ENCODE measurements at regions not wholly inside any gene's neighbourhood (a gene's known extent, or its start where the extent isn't known, plus 50 kb on each side); places are given as distances from the start of the nearest gene placed in this dataset.

GRCh38 chr4:123524958-123525628 is 128.5 kb downstream of the SPRY1 start:
- TF ChIP-seq CTCF (IDR thresholded peaks at IDR 0.05): no peak
- Histone ChIP-seq H3K27me3 (no peaks in the 10 kb centered on the region), H3K4me1 (no peaks in the 10 kb centered on the region), H3K9me3 (no peaks in the 10 kb centered on the region), H3K4me3 (no peak overlapping the region), H3K27ac (no peak overlapping the region), H3K36me3 (no peaks in the 10 kb centered on the region)
- no peak for DNase-seq
- ATAC-seq: peak; percentile 92
- intact Hi-C loops (cut with DNase I): no loop called here

- H3K9me3 ChIP-seq: no peaks in the 10 kb centered on the region
- TF ChIP-seq CTCF (IDR thresholded peaks at IDR 0.05): no peak
These were observed 129.9 kb downstream of the SPRY1 start for GRCh38 chr4:123526511-123526910.

GRCh38 chr4:123528501-123529277 is 132.1 kb downstream of the SPRY1 start:
- Histone ChIP-seq H3K4me1 (no peaks in the 10 kb centered on the region), H3K27me3 (no peaks in the 10 kb centered on the region), H3K9me3 (no peaks in the 10 kb centered on the region), H3K27ac (no peak overlapping the region), H3K4me3 (no peak overlapping the region), H3K36me3 (no peaks in the 10 kb centered on the region)
- no peak for DNase-seq
- intact Hi-C loops (cut with DNase I): no loop called here
- ATAC-seq: no peak
- TF ChIP-seq CTCF (IDR thresholded peaks at IDR 0.05): no peak

More at GRCh38 chr4:123526511-123526910, 129.9 kb downstream of the SPRY1 start:
- Histone ChIP-seq H3K27me3 (no peaks in the 10 kb centered on the region), H3K4me3 (no peak overlapping the region), H3K27ac (no peak overlapping the region), H3K36me3 (no peaks in the 10 kb centered on the region), H3K4me1 (no peaks in the 10 kb centered on the region)
- ATAC-seq (peak; percentile 24), DNase-seq (no peak)
- intact Hi-C loops (cut with DNase I): no loop called here

GRCh38 chr4:123529278-123529568 is 132.6 kb downstream of the SPRY1 start:
- no peaks in the 10 kb centered on the region for H3K27me3 ChIP-seq
- H3K9me3 ChIP-seq: no peaks in the 10 kb centered on the region
- TF ChIP-seq CTCF (IDR thresholded peaks at IDR 0.05): no peak
- H3K4me1 ChIP-seq: no peaks in the 10 kb centered on the region
- no peak for ATAC-seq
- intact Hi-C loops (cut with DNase I): no loop called here
- DNase-seq: no peak
- H3K36me3 ChIP-seq: no peaks in the 10 kb centered on the region
- H3K4me3 ChIP-seq: no peak overlapping the region
- H3K27ac ChIP-seq: no peak overlapping the region

- intact Hi-C loops (cut with DNase I): no loop called here
These were observed 133.8 kb downstream of the SPRY1 start for GRCh38 chr4:123530357-123530756.

More at GRCh38 chr4:123530357-123530756, 133.8 kb downstream of the SPRY1 start:
- ATAC-seq: no peak
- H3K9me3 ChIP-seq: no peaks in the 10 kb centered on the region
- no peaks in the 10 kb centered on the region for H3K27me3 ChIP-seq
- no peak for TF ChIP-seq CTCF (IDR thresholded peaks at IDR 0.05)
- DNase-seq: no peak
- no peaks in the 10 kb centered on the region for H3K36me3 ChIP-seq
- H3K27ac ChIP-seq: no peak overlapping the region
- no peak overlapping the region for H3K4me3 ChIP-seq
- H3K4me1 ChIP-seq: no peaks in the 10 kb centered on the region
